Liver (tissue), 3 donors: ENCODE measurements at regions not wholly inside any gene's neighbourhood (a gene's known extent, or its start where the extent isn't known, plus 50 kb on each side); places are given as distances from the start of the nearest gene placed in this dataset.

ENCODE experiments used
- JUND ChIP-seq, 2 donors: IDR thresholded peaks; 2 replicates each; pipeline ENCODE4 v1.6.1; 2016; ENCODE audit warnings: antibody characterized with exemption in 2 of 2
- SP1 ChIP-seq: IDR thresholded peaks from 2 replicates; pipeline ENCODE4 v1.6.1; 2018; ENCODE audit warnings: antibody characterized with exemption, mild to moderate bottlenecking
- TAF1 ChIP-seq: conservative IDR thresholded peaks from 2 replicates; pipeline ENCODE4 v1.6.1; 2016; ENCODE audit warnings: antibody characterized with exemption, mild to moderate bottlenecking
- TF ChIP-seq, protein P1 (sequence below): fragments of 150-350 bp; IDR thresholded peaks from 2 replicates; pipeline ENCODE4 v1.5.1; 2017; ENCODE audit warnings: improper control_type of control experiment, low read depth, low read length; ENCODE audit not compliant: missing input control
- donor health status: healthy.
- donor health status: healthy.

DNA sequence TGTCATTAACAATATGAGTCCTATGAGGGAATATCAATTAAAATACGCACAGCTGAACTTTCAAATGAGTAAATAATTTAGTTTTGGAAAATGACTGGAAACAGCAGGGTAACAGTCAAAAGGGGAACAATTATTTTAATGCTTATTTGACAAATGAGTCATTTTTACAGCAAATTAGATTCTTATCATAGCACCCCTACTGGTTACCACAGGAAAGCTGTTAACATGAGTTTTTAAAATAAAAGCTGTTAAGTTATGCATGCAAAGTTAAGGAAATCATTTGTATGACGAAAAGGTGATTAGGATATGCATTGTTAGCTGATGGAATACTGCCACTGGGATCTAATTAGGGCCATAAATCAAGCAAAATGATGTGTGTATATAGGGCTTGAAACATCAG lies 435.1 kb upstream of the MEIS1 start:
- TF ChIP-seq, protein P1, sequence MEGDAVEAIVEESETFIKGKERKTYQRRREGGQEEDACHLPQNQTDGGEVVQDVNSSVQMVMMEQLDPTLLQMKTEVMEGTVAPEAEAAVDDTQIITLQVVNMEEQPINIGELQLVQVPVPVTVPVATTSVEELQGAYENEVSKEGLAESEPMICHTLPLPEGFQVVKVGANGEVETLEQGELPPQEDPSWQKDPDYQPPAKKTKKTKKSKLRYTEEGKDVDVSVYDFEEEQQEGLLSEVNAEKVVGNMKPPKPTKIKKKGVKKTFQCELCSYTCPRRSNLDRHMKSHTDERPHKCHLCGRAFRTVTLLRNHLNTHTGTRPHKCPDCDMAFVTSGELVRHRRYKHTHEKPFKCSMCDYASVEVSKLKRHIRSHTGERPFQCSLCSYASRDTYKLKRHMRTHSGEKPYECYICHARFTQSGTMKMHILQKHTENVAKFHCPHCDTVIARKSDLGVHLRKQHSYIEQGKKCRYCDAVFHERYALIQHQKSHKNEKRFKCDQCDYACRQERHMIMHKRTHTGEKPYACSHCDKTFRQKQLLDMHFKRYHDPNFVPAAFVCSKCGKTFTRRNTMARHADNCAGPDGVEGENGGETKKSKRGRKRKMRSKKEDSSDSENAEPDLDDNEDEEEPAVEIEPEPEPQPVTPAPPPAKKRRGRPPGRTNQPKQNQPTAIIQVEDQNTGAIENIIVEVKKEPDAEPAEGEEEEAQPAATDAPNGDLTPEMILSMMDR = no peak
- TF ChIP-seq JUND (IDR thresholded peaks at IDR 0.05) (no peak), SP1 (no peak), TAF1 (no peak)
